SK-N-SH (cell line): ENCODE measurements at regions not wholly inside any gene's neighbourhood (a gene's known extent, or its start where the extent isn't known, plus 50 kb on each side); places are given as distances from the start of the nearest gene placed in this dataset.

Experiments used
- CTCF ChIP-seq: fragments of 200-600 bp; sonication (generic); IDR thresholded peaks from 2 replicates; pipeline ENCODE4 v1.6.1; 2017; ENCODE audit warnings: antibody characterized with exemption, mild to moderate bottlenecking, moderate library complexity
- EP300 ChIP-seq, 2 experiments: IDR thresholded peaks; 2 replicates each; pipeline versions ENCODE4 v1.4.0 to v1.6.1; 2012; ENCODE audit warnings: borderline replicate concordance in 1 of 2, low read depth in 1 of 2, low read length in 1 of 2
- PBX3 ChIP-seq: IDR thresholded peaks from 2 replicates; pipeline ENCODE4; 2012
- RCOR1 ChIP-seq: fragments of 150-350 bp; IDR thresholded peaks from 2 replicates; pipeline ENCODE4 v1.6.1; 2017; ENCODE audit warnings: antibody characterized with exemption, low read length
- REST ChIP-seq: IDR thresholded peaks from 2 replicates; pipeline ENCODE4 v1.6.1; 2012; ENCODE audit warnings: mild to moderate bottlenecking, low read depth, low read length, moderate library complexity

GRCh38 chr9:10875752-10876151 is 262.9 kb upstream of the PTPRD start:
- no peak for TF ChIP-seq CTCF
- TF ChIP-seq RCOR1: no peak
- TF ChIP-seq EP300 (IDR thresholded peaks at IDR 0.05; ENCODE audit: borderline replicate concordance in 1 of 2, low read depth in 1 of 2, low read length in 1 of 2): no peak
- TF ChIP-seq PBX3: peak; percentile 29; the same call in 1 of the 2 replicates
- TF ChIP-seq REST: no peak
